ENCODE measurements at regions not wholly inside any gene's neighbourhood (a gene's known extent, or its start where the extent isn't known, plus 50 kb on each side); places are given as distances from the start of the nearest gene placed in this dataset.

DNA sequence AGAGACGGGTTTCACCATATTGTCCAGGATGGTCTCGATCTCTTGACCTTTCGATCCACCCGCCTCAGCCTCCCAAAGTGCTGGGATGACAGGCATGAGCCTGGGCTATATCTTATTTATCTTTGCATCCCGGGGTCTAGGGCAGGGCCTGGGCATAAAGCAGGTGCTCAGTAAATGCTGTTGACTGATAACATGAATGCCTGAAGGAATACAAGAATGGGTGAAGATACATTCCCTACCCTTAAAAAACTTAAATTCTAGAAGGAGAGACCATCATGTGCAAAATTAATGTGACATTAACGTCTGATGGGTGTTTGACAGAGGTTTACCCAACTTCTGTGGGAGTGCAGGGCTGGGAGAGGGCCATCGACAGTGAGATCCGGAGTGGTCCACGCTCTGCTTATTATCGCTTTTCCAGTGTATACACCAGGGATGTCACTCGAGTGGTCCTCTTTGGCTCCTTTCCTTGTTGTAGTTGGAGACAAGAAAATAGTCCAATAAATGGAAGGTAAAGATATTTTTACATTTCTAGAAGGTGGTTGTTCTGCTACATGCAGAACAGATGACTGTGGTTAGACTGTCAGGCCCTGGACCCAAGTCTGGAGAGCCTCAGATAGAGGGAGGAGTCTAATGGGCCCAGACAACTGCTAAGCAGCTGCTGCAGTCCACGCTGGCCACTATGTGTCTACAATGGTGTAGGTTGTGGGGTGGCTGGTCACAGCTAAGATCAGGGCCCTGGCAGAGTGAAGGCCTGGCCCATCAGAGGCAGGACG is 131.7 kb downstream of the MYCN start:
- H3K27ac ChIP-seq (ENCODE audit: low read depth in 1 of 2, low read length in 2 of 2), result no peak overlapping the region
- H3K36me3 Mint-ChIP-seq (ENCODE audit: low read depth), result no peaks in the 10 kb centered on the region
- no peak overlapping the region for H3K27ac Mint-ChIP-seq
- no peaks in the 10 kb centered on the region for H3K36me3 ChIP-seq (ENCODE audit: insufficient read depth, low read length)
- H3K9me3 Mint-ChIP-seq, result no peaks in the 10 kb centered on the region
- TF ChIP-seq, protein P1, sequence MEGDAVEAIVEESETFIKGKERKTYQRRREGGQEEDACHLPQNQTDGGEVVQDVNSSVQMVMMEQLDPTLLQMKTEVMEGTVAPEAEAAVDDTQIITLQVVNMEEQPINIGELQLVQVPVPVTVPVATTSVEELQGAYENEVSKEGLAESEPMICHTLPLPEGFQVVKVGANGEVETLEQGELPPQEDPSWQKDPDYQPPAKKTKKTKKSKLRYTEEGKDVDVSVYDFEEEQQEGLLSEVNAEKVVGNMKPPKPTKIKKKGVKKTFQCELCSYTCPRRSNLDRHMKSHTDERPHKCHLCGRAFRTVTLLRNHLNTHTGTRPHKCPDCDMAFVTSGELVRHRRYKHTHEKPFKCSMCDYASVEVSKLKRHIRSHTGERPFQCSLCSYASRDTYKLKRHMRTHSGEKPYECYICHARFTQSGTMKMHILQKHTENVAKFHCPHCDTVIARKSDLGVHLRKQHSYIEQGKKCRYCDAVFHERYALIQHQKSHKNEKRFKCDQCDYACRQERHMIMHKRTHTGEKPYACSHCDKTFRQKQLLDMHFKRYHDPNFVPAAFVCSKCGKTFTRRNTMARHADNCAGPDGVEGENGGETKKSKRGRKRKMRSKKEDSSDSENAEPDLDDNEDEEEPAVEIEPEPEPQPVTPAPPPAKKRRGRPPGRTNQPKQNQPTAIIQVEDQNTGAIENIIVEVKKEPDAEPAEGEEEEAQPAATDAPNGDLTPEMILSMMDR (IDR thresholded peaks at IDR 0.05), result no peak
- POLR2A ChIA-PET, result no interaction called here
- DNase-seq, result no peak
- H3K4me3 Mint-ChIP-seq, result no peak overlapping the region
- H3K9me3 ChIP-seq (ENCODE audit: control insufficient read depth in 1 of 2, insufficient read depth in 1 of 2, low read length in 2 of 2), result peaks cover 0 to 22% of the 10 kb centered on the region in 2 experiments
- H3K4me1 ChIP-seq (ENCODE audit: insufficient read depth, low read length), result no peaks in the 10 kb centered on the region
- CTCF ChIA-PET, result no interaction called here
- H3K4me3 ChIP-seq (ENCODE audit: low read length), result no peak overlapping the region
- H3K27me3 Mint-ChIP-seq, result no peaks in the 10 kb centered on the region
- intact Hi-C loops (cut with DNase I, micrococcal nuclease), result no loop called here
- H3K4me1 Mint-ChIP-seq (ENCODE audit: low read depth), result no peaks in the 10 kb centered on the region
- H3K27me3 ChIP-seq (ENCODE audit: control insufficient read depth in 1 of 2, insufficient read depth in 2 of 2, low read length in 2 of 2), result no peaks in the 10 kb centered on the region
- no peak for ATAC-seq (ENCODE audit: poor library complexity)

DNA sequence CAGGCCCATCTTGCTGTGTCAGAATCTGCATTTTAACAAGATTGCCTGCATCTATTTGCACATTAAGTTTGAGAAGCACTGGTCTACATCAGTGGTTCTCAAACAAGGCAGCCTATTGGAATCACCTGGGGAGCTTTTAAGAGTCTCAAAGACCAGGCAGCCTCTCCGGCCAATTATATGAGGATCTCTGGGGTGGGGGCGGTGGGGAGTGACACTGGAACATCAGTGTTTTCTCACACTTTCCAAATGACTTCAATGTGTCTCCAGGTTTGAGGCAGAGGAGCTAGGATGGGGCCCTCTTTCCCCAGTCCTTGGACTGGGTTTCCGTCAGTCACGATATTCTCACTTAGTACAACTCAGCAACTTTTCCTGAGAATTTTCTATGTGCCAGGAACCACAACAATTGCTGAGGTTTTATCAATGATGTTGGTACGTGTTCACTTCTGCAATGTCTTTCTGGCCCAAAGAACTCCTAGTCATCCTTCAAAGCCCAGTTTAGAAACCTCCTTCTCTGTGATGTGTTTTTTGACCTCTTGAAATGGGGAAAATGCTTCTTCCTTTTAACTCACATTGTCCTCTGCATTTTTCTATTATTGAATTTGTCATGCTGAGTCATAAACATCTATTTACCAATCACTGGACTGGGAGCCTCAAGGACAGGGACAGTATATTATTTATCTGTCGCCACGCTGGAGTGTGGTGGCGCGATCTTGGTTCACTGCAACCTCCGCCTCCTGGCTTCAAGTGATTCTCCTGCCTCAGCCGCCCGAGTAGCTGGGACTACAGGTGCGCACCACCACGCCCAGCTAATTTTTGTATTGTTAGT is 130.9 kb downstream of the MYCN start:
- intact Hi-C loops (cut with DNase I, micrococcal nuclease), result no loop called here
- no peaks in the 10 kb centered on the region for H3K27me3 Mint-ChIP-seq
- TF ChIP-seq, protein P1 (IDR thresholded peaks at IDR 0.05), result no peak
- no peaks in the 10 kb centered on the region for H3K36me3 ChIP-seq (ENCODE audit: insufficient read depth, low read length)
- ATAC-seq (ENCODE audit: poor library complexity), result no peak
- peaks cover 0 to 22% of the 10 kb centered on the region in 2 experiments for H3K9me3 ChIP-seq (ENCODE audit: control insufficient read depth in 1 of 2, insufficient read depth in 1 of 2, low read length in 2 of 2)
- H3K36me3 Mint-ChIP-seq (ENCODE audit: low read depth), result no peaks in the 10 kb centered on the region
- no peaks in the 10 kb centered on the region for H3K4me1 ChIP-seq (ENCODE audit: insufficient read depth, low read length)
- no peak overlapping the region for H3K27ac ChIP-seq (ENCODE audit: low read depth in 1 of 2, low read length in 2 of 2)
- ChIA-PET POLR2A (no interaction called here), CTCF (no interaction called here)
- DNase-seq, result no peak
- no peaks in the 10 kb centered on the region for H3K4me1 Mint-ChIP-seq (ENCODE audit: low read depth)
- H3K9me3 Mint-ChIP-seq, result no peaks in the 10 kb centered on the region
- no peak overlapping the region for H3K4me3 Mint-ChIP-seq
- no peak overlapping the region for H3K27ac Mint-ChIP-seq
- H3K27me3 ChIP-seq (ENCODE audit: control insufficient read depth in 1 of 2, insufficient read depth in 2 of 2, low read length in 2 of 2), result no peaks in the 10 kb centered on the region
- no peak overlapping the region for H3K4me3 ChIP-seq (ENCODE audit: low read length)

DNA sequence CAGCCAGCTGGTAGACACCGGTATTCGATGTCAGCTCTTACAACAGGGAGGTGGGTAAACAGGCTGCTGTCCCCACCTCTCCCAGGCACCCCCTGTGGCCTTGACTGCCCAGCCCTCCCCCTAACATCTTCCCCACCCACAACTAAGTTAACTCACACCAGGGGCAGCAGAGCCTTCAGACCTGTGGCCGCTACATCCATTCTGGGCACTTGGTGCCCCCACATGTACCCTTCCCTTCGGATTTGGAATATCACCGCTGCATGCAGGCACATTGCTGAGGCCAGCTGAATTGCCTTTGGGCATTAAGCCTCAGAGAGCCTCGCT is 130.3 kb downstream of the MYCN start:
- H3K4me1 ChIP-seq (ENCODE audit: insufficient read depth, low read length), result no peaks in the 10 kb centered on the region
- no peak overlapping the region for H3K4me3 Mint-ChIP-seq
- DNase-seq (no peak), ATAC-seq (ENCODE audit: poor library complexity) (no peak)
- H3K27me3 Mint-ChIP-seq, result no peaks in the 10 kb centered on the region
- ChIA-PET POLR2A (no interaction called here), CTCF (no interaction called here)
- no peaks in the 10 kb centered on the region for H3K36me3 ChIP-seq (ENCODE audit: insufficient read depth, low read length)
- no peaks in the 10 kb centered on the region for H3K36me3 Mint-ChIP-seq (ENCODE audit: low read depth)
- intact Hi-C loops (cut with DNase I, micrococcal nuclease), result no loop called here
- TF ChIP-seq, protein P1 (IDR thresholded peaks at IDR 0.05), result no peak
- peaks cover 0 to 22% of the 10 kb centered on the region in 2 experiments for H3K9me3 ChIP-seq (ENCODE audit: control insufficient read depth in 1 of 2, insufficient read depth in 1 of 2, low read length in 2 of 2)
- H3K9me3 Mint-ChIP-seq, result no peaks in the 10 kb centered on the region
- H3K4me3 ChIP-seq (ENCODE audit: low read length), result no peak overlapping the region
- H3K27ac Mint-ChIP-seq, result no peak overlapping the region
- H3K27me3 ChIP-seq (ENCODE audit: control insufficient read depth in 1 of 2, insufficient read depth in 2 of 2, low read length in 2 of 2), result no peaks in the 10 kb centered on the region
- no peak overlapping the region for H3K27ac ChIP-seq (ENCODE audit: low read depth in 1 of 2, low read length in 2 of 2)
- no peaks in the 10 kb centered on the region for H3K4me1 Mint-ChIP-seq (ENCODE audit: low read depth)
